ENCODE measurements at regions not wholly inside any gene's neighbourhood (a gene's known extent, or its start where the extent isn't known, plus 50 kb on each side); places are given as distances from the start of the nearest gene placed in this dataset.

DNA sequence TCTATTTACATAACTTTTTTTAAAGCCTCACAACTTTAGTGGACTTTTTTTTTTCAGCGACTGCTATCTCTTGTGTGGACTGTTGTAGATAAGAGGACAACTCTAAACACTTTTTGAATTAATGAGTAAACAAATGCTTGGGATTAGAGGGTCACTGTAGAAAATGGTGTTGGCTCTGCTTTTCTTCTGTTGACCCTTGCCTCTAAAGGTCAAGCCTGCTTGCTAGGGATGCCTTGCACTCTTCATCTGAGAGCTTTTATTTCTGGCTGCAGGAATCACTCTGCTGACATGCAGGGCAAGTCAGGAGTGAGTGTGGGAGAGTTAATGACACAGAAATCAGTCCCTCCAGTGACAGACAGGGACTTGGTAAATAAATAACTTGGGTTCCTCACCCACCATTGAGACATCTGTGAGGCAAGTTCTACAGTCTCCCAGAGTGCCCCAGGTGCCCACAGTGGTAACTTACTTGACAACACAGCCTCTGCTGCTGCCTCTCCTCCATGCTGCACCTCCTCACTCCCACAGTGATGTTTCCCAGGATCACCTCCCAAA lies 390.1 kb downstream of the IL20RB start:
- TF ChIP-seq, protein P1, sequence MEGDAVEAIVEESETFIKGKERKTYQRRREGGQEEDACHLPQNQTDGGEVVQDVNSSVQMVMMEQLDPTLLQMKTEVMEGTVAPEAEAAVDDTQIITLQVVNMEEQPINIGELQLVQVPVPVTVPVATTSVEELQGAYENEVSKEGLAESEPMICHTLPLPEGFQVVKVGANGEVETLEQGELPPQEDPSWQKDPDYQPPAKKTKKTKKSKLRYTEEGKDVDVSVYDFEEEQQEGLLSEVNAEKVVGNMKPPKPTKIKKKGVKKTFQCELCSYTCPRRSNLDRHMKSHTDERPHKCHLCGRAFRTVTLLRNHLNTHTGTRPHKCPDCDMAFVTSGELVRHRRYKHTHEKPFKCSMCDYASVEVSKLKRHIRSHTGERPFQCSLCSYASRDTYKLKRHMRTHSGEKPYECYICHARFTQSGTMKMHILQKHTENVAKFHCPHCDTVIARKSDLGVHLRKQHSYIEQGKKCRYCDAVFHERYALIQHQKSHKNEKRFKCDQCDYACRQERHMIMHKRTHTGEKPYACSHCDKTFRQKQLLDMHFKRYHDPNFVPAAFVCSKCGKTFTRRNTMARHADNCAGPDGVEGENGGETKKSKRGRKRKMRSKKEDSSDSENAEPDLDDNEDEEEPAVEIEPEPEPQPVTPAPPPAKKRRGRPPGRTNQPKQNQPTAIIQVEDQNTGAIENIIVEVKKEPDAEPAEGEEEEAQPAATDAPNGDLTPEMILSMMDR (IDR thresholded peaks at IDR 0.05; ENCODE audit: insufficient read depth, low read depth, low read length): no peak
- no peaks in the 10 kb centered on the region for H3K36me3 ChIP-seq (ENCODE audit: control insufficient read depth, insufficient read depth, low read length)
- ChIA-PET CTCF (no interaction called here), POLR2A (no interaction called here)
- no peaks in the 10 kb centered on the region for H3K27me3 ChIP-seq (ENCODE audit: control insufficient read depth, insufficient read depth, low read length)
- no peak for DNase-seq (ENCODE audit: low read depth)
- H3K4me3 ChIP-seq (ENCODE audit: low read depth, low read length): no peak overlapping the region

DNA sequence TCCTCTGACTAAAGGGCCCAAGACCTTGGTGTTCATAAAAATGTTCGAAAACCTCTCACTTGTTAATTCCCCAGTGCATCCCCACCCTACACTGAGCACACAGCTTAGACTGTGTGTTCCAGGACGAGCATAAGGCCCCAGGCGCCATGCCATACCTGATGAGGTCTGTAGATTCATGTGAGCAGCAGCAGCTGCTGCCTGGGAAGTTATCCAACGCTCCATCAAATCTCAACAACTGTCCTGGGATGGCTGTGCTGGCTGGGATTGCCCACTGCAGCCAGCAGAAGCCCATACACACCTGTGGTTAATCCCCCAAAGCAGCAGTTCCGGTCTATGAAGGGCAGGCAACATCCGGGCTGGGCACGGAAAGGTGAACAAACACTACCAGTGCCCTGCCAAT lies 391.2 kb downstream of the IL20RB start:
- TF ChIP-seq, protein P1 (IDR thresholded peaks at IDR 0.05; ENCODE audit: insufficient read depth, low read depth, low read length): no peak
- H3K27me3 ChIP-seq (ENCODE audit: control insufficient read depth, insufficient read depth, low read length): no peaks in the 10 kb centered on the region
- no peaks in the 10 kb centered on the region for H3K36me3 ChIP-seq (ENCODE audit: control insufficient read depth, insufficient read depth, low read length)
- H3K4me3 ChIP-seq (ENCODE audit: low read depth, low read length): no peak overlapping the region
- no peak for DNase-seq (ENCODE audit: low read depth)
- POLR2A ChIA-PET: no interaction called here
- CTCF ChIA-PET: no interaction called here

DNA sequence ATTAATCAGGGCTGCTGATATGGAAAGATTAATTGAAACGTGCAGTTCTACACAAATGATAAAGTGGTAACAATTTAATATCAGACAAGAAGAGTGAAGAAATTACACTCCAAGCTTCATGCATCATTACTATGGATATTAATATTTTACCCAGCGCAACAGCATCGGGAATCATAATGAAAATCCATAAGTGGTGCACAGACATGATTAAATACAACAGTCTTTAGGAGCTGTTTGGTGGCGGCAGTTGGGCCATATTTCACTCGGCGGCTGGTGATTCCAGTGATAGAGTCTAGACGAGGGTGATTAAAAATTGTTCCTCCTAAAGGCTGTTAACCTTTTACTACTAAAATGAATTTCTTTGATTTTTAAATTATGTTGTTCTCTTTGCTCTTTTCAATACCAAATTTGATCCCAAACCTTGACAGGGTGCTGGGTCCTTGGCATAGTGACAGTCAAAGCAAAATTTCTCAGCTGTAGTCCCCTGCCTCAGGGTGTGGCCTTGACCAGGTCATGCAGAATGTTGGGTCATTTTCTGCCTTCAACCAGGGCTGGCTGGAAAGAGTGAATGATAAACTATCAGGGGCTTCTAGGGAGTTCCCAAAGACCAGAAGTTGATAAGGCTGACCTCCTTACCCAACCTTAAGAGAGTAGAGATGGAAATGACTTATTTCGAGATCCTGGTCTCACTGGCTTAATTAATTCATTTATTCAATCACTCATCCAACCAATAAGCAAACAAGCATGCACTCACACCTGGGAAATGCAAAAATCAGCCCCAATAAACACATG lies 392.0 kb downstream of the IL20RB start:
- H3K36me3 ChIP-seq (ENCODE audit: control insufficient read depth, insufficient read depth, low read length): no peaks in the 10 kb centered on the region
- no peaks in the 10 kb centered on the region for H3K27me3 ChIP-seq (ENCODE audit: control insufficient read depth, insufficient read depth, low read length)
- ChIA-PET POLR2A (no interaction called here), CTCF (no interaction called here)
- no peak for DNase-seq (ENCODE audit: low read depth)
- TF ChIP-seq, protein P1 (IDR thresholded peaks at IDR 0.05; ENCODE audit: insufficient read depth, low read depth, low read length): no peak
- no peak overlapping the region for H3K4me3 ChIP-seq (ENCODE audit: low read depth, low read length)

DNA sequence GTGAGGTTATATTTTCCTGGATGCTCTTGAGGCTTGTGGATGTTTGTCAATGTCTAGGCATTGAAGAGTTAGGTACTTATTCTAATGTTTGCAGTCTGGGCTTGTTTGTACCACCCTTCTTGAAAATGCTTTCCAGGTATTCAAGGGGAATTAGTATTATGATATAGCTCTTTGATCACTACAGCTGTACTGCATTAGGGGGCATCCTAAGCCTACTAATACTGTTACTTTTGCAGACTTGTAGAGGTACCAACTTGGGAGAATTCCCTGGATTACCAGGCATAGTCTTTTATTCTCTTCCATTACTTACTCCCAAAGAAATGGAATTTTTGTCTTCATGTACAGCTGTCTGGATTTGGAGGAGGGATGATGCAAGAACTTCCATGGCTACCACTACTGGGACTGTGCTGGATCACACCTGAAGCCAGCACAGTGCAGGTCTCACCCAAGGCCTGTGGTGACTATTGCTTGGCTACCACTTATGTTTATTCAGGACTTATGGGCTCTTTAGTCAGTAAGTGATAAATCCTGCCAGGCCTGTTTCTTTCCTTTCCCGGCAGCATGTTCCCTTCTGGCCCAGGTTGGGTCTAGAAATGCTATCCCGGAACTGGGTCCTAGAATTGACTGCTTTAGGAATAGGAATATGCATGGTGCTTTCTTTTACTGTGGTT lies 402.9 kb downstream of the IL20RB start:
- no peaks in the 10 kb centered on the region for H3K27me3 ChIP-seq (ENCODE audit: control insufficient read depth, insufficient read depth, low read length)
- H3K36me3 ChIP-seq (ENCODE audit: control insufficient read depth, insufficient read depth, low read length): no peaks in the 10 kb centered on the region
- TF ChIP-seq, protein P1 (IDR thresholded peaks at IDR 0.05; ENCODE audit: insufficient read depth, low read depth, low read length): no peak
- POLR2A ChIA-PET: no interaction called here
- H3K4me3 ChIP-seq (ENCODE audit: low read depth, low read length): no peak overlapping the region
- CTCF ChIA-PET: no interaction called here
- DNase-seq (ENCODE audit: low read depth): no peak

DNA sequence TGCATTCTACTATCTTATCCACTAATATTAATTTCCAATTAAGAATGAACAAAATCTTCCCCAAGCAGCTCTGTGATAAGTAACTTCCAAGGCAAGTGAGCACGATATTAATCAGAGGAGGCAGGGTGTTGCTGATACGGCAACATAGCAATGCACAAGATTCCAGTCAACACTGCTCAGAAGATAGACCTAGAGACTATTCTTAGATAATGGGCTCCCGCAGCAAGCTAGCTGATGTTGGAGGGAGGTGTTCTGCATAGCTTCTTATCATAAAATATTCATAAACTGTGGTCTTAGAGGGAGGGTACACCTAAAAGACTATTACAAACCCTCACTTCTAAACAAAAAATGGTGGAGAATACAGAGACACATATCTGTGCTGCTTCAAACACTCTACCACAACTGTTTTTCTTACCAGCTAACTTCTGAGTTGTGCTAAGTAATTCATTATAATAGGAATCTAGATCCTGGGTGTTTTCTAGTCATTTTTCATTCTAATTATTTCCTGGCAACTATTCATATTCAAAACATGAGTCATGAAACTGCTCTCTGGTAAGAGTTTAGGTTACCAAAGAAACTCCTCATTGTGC lies 382.0 kb upstream of the SOX14 start:
- no peak for DNase-seq (ENCODE audit: low read depth)

More for the DNA sequence above, 382.0 kb upstream of the SOX14 start:
- ChIA-PET POLR2A (no interaction called here), CTCF (no interaction called here)
- Histone ChIP-seq H3K36me3 (ENCODE audit: control insufficient read depth, insufficient read depth, low read length) (no peaks in the 10 kb centered on the region), H3K27me3 (ENCODE audit: control insufficient read depth, insufficient read depth, low read length) (no peaks in the 10 kb centered on the region), H3K4me3 (ENCODE audit: low read depth, low read length) (no peak overlapping the region)
- TF ChIP-seq, protein P1 (IDR thresholded peaks at IDR 0.05; ENCODE audit: insufficient read depth, low read depth, low read length): no peak
